Osteocyte (in vitro differentiated cells): ENCODE measurements at regions not wholly inside any gene's neighbourhood (a gene's known extent, or its start where the extent isn't known, plus 50 kb on each side); places are given as distances from the start of the nearest gene placed in this dataset.
"Not testable (repeated sequence)": the region's sequence is repeated elsewhere in the genome, so short reads cannot be mapped to it uniquely, and the experiment has no call there.

ENCODE experiments used
- DNase-seq: peaks from one replicate; pipeline ENCODE4 v3.0.0; 2021; ENCODE audit warnings: mixed read lengths; ENCODE audit not compliant: unreplicated experiment; ENCODE audit errors: extremely low spot score
- H3K27ac Mint-ChIP-seq: one replicate; pipeline ENCODE4 v1.8.0; 2021; ENCODE audit warnings: mild to moderate bottlenecking, mixed read lengths; ENCODE audit not compliant: unreplicated experiment
- H3K27me3 Mint-ChIP-seq: one replicate; pipeline ENCODE4 v1.8.0; 2021; ENCODE audit warnings: mixed read lengths; ENCODE audit not compliant: unreplicated experiment
- H3K36me3 Mint-ChIP-seq: one replicate; pipeline ENCODE4 v1.8.0; 2021; ENCODE audit warnings: mixed read lengths; ENCODE audit not compliant: unreplicated experiment
- H3K4me1 Mint-ChIP-seq: one replicate; pipeline ENCODE4 v1.8.0; 2021; ENCODE audit warnings: mixed read lengths; ENCODE audit not compliant: unreplicated experiment
- H3K4me3 Mint-ChIP-seq: one replicate; pipeline ENCODE4 v1.8.0; 2021; ENCODE audit warnings: mild to moderate bottlenecking, moderate library complexity, mixed read lengths; ENCODE audit not compliant: unreplicated experiment
- H3K9me3 Mint-ChIP-seq: one replicate; pipeline ENCODE4 v1.8.0; 2021; ENCODE audit warnings: mixed read lengths; ENCODE audit not compliant: unreplicated experiment
- CTCF ChIP-seq: fragments of 200-600 bp; sonication (generic); IDR thresholded peaks from 2 replicates; pipeline ENCODE4 v1.5.0; 2021; ENCODE audit warnings: antibody characterized with exemption, mild to moderate bottlenecking, moderate library complexity

GRCh38 chr12:97716356-97716755, 253.8 kb downstream of the RMST start:
- TF ChIP-seq CTCF, result no peak
- DNase-seq, result no peak
- Mint-ChIP-seq H3K9me3 (peaks cover 46% of the 10 kb centered on the region), H3K4me3 (no peak overlapping the region), H3K4me1 (no peaks in the 10 kb centered on the region), H3K27me3 (no peaks in the 10 kb centered on the region), H3K27ac (no peak overlapping the region), H3K36me3 (no peaks in the 10 kb centered on the region)

GRCh38 chr12:97723801-97724200, 261.2 kb downstream of the RMST start:
- peaks cover 27% of the 10 kb centered on the region for H3K9me3 Mint-ChIP-seq
- not testable (repeated sequence) for H3K36me3 Mint-ChIP-seq, DNase-seq, H3K27me3 Mint-ChIP-seq, H3K4me1 Mint-ChIP-seq, H3K27ac Mint-ChIP-seq, H3K4me3 Mint-ChIP-seq

GRCh38 chr12:97745406-97746101, 282.9 kb downstream of the RMST start:
- Mint-ChIP-seq H3K4me1 (no peaks in the 10 kb centered on the region), H3K9me3 (peaks cover 16% of the 10 kb centered on the region), H3K36me3 (no peaks in the 10 kb centered on the region), H3K4me3 (no peak overlapping the region), H3K27ac (no peak overlapping the region), H3K27me3 (no peaks in the 10 kb centered on the region)
- no peak for DNase-seq
- no peak for TF ChIP-seq CTCF

- Mint-ChIP-seq H3K27me3 (no peaks in the 10 kb centered on the region), H3K4me1 (no peaks in the 10 kb centered on the region), H3K4me3 (no peak overlapping the region), H3K36me3 (no peaks in the 10 kb centered on the region), H3K9me3 (peaks cover 16% of the 10 kb centered on the region), H3K27ac (no peak overlapping the region)
- no peak for TF ChIP-seq CTCF
- DNase-seq, result no peak
Measured at GRCh38 chr12:97748298-97748697, 285.7 kb downstream of the RMST start.

GRCh38 chr12:97751704-97752103, 289.1 kb downstream of the RMST start:
- Mint-ChIP-seq H3K27ac (no peak overlapping the region), H3K27me3 (no peaks in the 10 kb centered on the region), H3K4me3 (no peak overlapping the region), H3K36me3 (no peaks in the 10 kb centered on the region), H3K9me3 (no peaks in the 10 kb centered on the region), H3K4me1 (no peaks in the 10 kb centered on the region)
- TF ChIP-seq CTCF, result no peak
- DNase-seq, result no peak

- no peaks in the 10 kb centered on the region for H3K9me3 Mint-ChIP-seq
- no peaks in the 10 kb centered on the region for H3K4me1 Mint-ChIP-seq
- H3K27ac Mint-ChIP-seq, result no peak overlapping the region
Measured at GRCh38 chr12:97752129-97752528, 289.5 kb downstream of the RMST start.

More at GRCh38 chr12:97752129-97752528, 289.5 kb downstream of the RMST start:
- no peak for DNase-seq
- no peak for TF ChIP-seq CTCF
- H3K36me3 Mint-ChIP-seq, result no peaks in the 10 kb centered on the region
- H3K27me3 Mint-ChIP-seq, result no peaks in the 10 kb centered on the region
- H3K4me3 Mint-ChIP-seq, result no peak overlapping the region
